Activated naive CD8-positive, alpha-beta T cell treated with anti-CD3 and anti-CD28 coated beads, Interleukin-2, amount 10 ng/mL, durations not matched to agents 7 days and 5 days (primary cell): ENCODE measurements at regions not wholly inside any gene's neighbourhood (a gene's known extent, or its start where the extent isn't known, plus 50 kb on each side); places are given as distances from the start of the nearest gene placed in this dataset.

Experiments used
- ATAC-seq: fragments of 150-1000 bp; cut with Tn5 transposase; one replicate; pipeline ENCODE4 v1.10.0; 2021; ENCODE audit warnings: low read depth, moderate library complexity
- POLR2A ChIA-PET: fragments of 350-600 bp; sonication (Branson Sonifier 250); formaldehyde crosslinking; loops from one replicate; lab custom pipeline; 2021; ENCODE audit warnings: antibody characterized with exemption; lab: Charles Lee
- DNase-seq: peaks from one replicate; pipeline ENCODE4 v3.0.0; 2021
- H3K27ac Mint-ChIP-seq: one replicate; pipeline ENCODE4 v1.8.0; 2022; ENCODE audit warnings: mild to moderate bottlenecking, mixed read lengths
- H3K27me3 Mint-ChIP-seq: one replicate; pipeline ENCODE4 v1.8.0; 2022; ENCODE audit warnings: mild to moderate bottlenecking, moderate library complexity, mixed read lengths
- H3K36me3 Mint-ChIP-seq: one replicate; pipeline ENCODE4 v1.8.0; 2021; ENCODE audit warnings: mild to moderate bottlenecking, mixed read lengths
- H3K4me1 Mint-ChIP-seq: one replicate; pipeline ENCODE4 v1.8.0; 2021; ENCODE audit warnings: mixed read lengths
- H3K4me3 Mint-ChIP-seq: one replicate; pipeline ENCODE4 v1.8.0; 2022; ENCODE audit warnings: mild to moderate bottlenecking, moderate library complexity, mixed read lengths
- H3K9me3 Mint-ChIP-seq: one replicate; pipeline ENCODE4 v1.8.0; 2021; ENCODE audit warnings: mixed read lengths

- Mint-ChIP-seq H3K4me1 (no peaks in the 10 kb centered on the region), H3K4me3 (no peak overlapping the region), H3K9me3 (no peaks in the 10 kb centered on the region), H3K27ac (no peak overlapping the region), H3K27me3 (no peaks in the 10 kb centered on the region), H3K36me3 (no peaks in the 10 kb centered on the region)
- ATAC-seq (no peak), DNase-seq (no peak)
- POLR2A ChIA-PET: no interaction called here
Observed at GRCh38 chr18:73478191-73478590, 610.4 kb upstream of the NETO1 start.

DNA sequence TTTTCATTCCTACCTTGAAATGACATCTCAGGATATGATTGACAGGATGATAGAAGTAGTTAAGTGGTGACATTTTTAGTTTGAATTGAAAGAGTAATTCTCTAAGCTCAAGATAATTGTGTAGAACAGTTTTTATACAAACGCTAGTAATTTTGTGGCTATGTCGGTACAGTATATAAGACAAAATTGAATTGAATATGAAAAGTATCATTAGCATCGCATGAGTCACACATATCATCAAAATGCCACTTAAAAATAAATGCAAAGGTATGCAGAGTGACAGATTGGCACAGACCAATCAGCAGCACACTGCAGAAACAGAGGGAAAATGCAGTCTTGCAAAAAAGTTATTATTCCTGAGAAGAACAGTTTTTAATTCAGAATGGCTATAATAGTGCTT is 608.2 kb upstream of the NETO1 start:
- Mint-ChIP-seq H3K4me3 (no peak overlapping the region), H3K27me3 (no peaks in the 10 kb centered on the region), H3K9me3 (no peaks in the 10 kb centered on the region), H3K27ac (no peak overlapping the region), H3K4me1 (no peaks in the 10 kb centered on the region), H3K36me3 (no peaks in the 10 kb centered on the region)
- no peak for DNase-seq
- POLR2A ChIA-PET: no interaction called here
- no peak for ATAC-seq

GRCh38 chr18:73462092-73462491 is 594.3 kb upstream of the NETO1 start:
- POLR2A ChIA-PET: no interaction called here
- no peak for ATAC-seq
- no peak for DNase-seq
- no peaks in the 10 kb centered on the region for H3K4me1 Mint-ChIP-seq
- no peaks in the 10 kb centered on the region for H3K36me3 Mint-ChIP-seq
- no peaks in the 10 kb centered on the region for H3K27me3 Mint-ChIP-seq
- no peak overlapping the region for H3K27ac Mint-ChIP-seq
- no peak overlapping the region for H3K4me3 Mint-ChIP-seq
- peaks cover 3% of the 10 kb centered on the region for H3K9me3 Mint-ChIP-seq

DNA sequence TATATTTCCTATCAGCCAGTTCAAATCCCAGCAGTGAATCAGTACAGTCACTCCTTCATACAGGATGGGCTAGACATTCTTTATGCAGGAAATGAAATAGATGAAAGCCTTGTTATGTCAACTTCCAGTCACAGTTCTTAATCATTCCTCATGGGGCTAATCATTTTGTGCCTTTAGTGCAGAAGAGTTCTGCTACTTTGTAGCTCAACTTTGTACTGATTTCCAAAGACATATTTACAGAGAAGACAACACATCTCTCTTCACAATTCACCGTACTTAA is 593.9 kb upstream of the NETO1 start:
- no peak for ATAC-seq
- DNase-seq: no peak
- Mint-ChIP-seq H3K27me3 (no peaks in the 10 kb centered on the region), H3K27ac (no peak overlapping the region), H3K4me3 (no peak overlapping the region), H3K9me3 (peaks cover 3% of the 10 kb centered on the region), H3K4me1 (no peaks in the 10 kb centered on the region), H3K36me3 (no peaks in the 10 kb centered on the region)
- POLR2A ChIA-PET: no interaction called here

- no peak for ATAC-seq
- Mint-ChIP-seq H3K36me3 (no peaks in the 10 kb centered on the region), H3K27ac (no peak overlapping the region), H3K4me3 (no peak overlapping the region), H3K9me3 (peaks cover 3% of the 10 kb centered on the region), H3K4me1 (no peaks in the 10 kb centered on the region), H3K27me3 (no peaks in the 10 kb centered on the region)
- DNase-seq: no peak
- POLR2A ChIA-PET: no interaction called here
Observed at GRCh38 chr18:73461038-73461779, 593.4 kb upstream of the NETO1 start.

DNA sequence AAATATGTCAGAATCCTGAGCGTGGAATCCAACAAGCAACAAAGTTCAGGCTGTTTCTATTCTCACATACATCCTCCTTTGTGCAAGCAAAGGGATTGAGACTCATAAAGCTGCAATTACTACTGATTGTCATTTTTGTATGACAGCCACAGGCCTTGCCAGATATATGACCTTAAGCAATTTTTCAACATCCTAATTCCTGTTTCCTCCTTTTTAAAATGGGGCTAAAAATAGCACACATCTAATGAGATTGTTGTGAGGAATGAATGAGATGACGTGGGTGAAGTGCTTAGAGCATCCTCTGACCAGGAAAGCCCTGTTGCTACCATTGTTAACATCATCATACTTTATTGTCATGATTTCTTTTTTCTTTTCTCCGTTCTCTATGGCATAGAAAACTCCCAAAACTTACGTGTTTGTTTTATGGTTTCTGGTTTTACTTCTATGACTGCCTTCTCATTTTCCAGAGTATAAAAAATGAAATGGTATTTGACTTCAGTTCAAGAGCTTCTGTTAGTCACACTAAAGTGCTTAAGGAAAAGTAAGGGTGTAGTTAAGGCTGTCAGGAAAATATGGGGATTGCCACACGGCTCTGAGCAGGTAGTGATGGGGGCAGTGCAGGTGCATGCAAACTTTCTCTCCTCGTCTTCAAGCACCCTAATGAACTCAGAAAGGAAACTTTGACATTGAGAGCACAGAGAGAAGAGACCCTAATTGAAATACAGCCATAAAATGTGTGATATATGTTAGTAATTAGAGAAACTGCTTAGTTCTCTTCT is 590.6 kb upstream of the NETO1 start:
- POLR2A ChIA-PET: no interaction called here
- Mint-ChIP-seq H3K27me3 (no peaks in the 10 kb centered on the region), H3K4me1 (no peaks in the 10 kb centered on the region), H3K27ac (no peak overlapping the region), H3K9me3 (no peaks in the 10 kb centered on the region), H3K36me3 (no peaks in the 10 kb centered on the region), H3K4me3 (no peak overlapping the region)
- DNase-seq (no peak), ATAC-seq (no peak)

DNA sequence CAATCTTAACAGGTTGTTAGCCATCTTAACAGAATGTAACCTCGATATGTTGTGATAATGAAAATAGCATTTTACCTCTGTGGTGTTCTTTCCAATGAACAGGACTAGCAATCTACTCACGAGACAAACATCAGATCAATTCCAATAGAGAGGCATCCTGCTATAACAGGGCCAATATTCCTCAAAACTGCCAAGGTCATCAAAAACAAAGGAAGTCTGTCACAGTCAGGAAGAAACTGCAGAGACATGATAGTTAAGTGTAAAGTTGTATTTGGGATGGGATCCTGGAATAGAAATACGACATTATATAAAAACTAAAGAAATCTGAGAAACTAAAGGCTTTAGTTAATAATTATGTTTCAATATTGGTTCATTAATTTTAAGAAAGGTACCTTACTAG is 588.9 kb upstream of the NETO1 start:
- no peak for ATAC-seq

GRCh38 chr18:73452866-73453265 is 585.1 kb upstream of the NETO1 start:
- POLR2A ChIA-PET: no interaction called here
- no peaks in the 10 kb centered on the region for H3K27me3 Mint-ChIP-seq
- no peak for ATAC-seq
- DNase-seq: no peak
- no peaks in the 10 kb centered on the region for H3K36me3 Mint-ChIP-seq
- peaks cover 7% of the 10 kb centered on the region for H3K9me3 Mint-ChIP-seq
- no peaks in the 10 kb centered on the region for H3K4me1 Mint-ChIP-seq
- no peak overlapping the region for H3K27ac Mint-ChIP-seq
- no peak overlapping the region for H3K4me3 Mint-ChIP-seq

More for the DNA sequence above, 588.9 kb upstream of the NETO1 start:
- Mint-ChIP-seq H3K9me3 (no peaks in the 10 kb centered on the region), H3K36me3 (no peaks in the 10 kb centered on the region), H3K27ac (no peak overlapping the region), H3K4me1 (no peaks in the 10 kb centered on the region), H3K27me3 (no peaks in the 10 kb centered on the region), H3K4me3 (no peak overlapping the region)
- POLR2A ChIA-PET: no interaction called here
- DNase-seq: no peak

DNA sequence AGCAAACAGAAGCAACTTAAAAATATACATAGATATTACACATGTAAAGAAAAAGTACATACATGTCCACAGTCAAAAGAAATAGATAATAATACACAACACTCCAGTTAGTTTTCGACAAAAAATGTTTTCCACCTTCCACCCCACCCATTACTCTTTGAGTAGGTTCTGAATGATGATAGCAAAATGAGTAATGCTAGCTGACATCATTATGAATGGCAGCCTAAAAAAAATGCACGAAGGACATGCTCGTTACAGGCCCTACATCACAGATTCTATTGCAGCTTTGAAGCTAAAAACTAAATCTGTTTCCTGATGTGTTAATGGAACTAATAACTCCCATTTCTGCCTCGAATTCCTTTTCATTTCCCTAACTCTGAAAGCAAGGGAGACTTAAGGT is 578.7 kb upstream of the NETO1 start:
- DNase-seq (no peak), ATAC-seq (no peak)
- H3K4me3 Mint-ChIP-seq: no peak overlapping the region
- POLR2A ChIA-PET: no interaction called here
- H3K9me3 Mint-ChIP-seq: peaks cover 7% of the 10 kb centered on the region
- H3K4me1 Mint-ChIP-seq: no peaks in the 10 kb centered on the region
- H3K27ac Mint-ChIP-seq: no peak overlapping the region
- no peaks in the 10 kb centered on the region for H3K36me3 Mint-ChIP-seq
- H3K27me3 Mint-ChIP-seq: no peaks in the 10 kb centered on the region

DNA sequence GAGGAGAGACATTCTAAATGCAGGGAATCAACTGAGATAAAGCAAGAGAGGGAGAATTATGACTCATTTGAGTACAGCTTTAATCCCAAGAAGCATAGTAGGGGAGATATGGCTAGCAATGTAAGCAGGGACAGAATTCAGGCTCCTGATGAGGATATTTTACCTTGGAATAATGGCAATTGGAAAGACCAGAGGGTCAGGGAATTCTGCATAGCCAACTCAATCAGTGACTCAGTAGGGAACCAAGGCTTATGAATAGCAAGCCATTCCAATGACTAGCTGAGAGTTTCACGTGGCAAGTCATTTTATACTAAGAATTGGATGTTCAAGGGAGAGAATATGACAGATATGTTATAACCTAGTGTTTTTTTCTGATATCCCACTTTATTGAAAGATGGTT is 563.8 kb upstream of the NETO1 start:
- DNase-seq: no peak
- Mint-ChIP-seq H3K27me3 (no peaks in the 10 kb centered on the region), H3K4me3 (no peak overlapping the region), H3K36me3 (no peaks in the 10 kb centered on the region), H3K9me3 (no peaks in the 10 kb centered on the region), H3K27ac (no peak overlapping the region), H3K4me1 (no peaks in the 10 kb centered on the region)
- ATAC-seq: no peak
- POLR2A ChIA-PET: no interaction called here

DNA sequence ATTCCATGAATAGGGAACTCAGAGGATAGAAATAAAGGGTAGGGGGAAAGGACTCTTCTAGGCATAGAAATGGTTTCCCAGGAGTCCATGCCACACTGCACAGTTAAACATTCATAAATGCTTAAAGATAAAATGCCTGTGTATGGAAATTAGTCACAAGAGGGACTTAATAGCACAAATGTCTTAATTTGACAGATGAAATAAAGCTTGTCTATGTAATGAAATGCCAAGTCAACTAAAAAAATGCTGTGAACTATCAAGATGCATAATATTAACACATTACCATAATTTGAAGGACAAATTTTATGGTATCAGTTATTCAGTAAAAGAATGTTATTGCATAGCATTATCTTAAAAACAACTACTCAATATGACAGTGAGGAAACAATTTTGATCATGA is 553.2 kb upstream of the NETO1 start:
- no peak for DNase-seq
- H3K4me1 Mint-ChIP-seq: no peaks in the 10 kb centered on the region
- POLR2A ChIA-PET: no interaction called here
- H3K27me3 Mint-ChIP-seq: no peaks in the 10 kb centered on the region
- H3K36me3 Mint-ChIP-seq: no peaks in the 10 kb centered on the region
- peaks cover 4% of the 10 kb centered on the region for H3K9me3 Mint-ChIP-seq
- H3K27ac Mint-ChIP-seq: no peak overlapping the region
- ATAC-seq: no peak
- no peak overlapping the region for H3K4me3 Mint-ChIP-seq

- H3K9me3 Mint-ChIP-seq: peaks cover 3% of the 10 kb centered on the region
- H3K4me1 Mint-ChIP-seq: no peaks in the 10 kb centered on the region
- no peaks in the 10 kb centered on the region for H3K27me3 Mint-ChIP-seq
- DNase-seq: no peak
- POLR2A ChIA-PET: no interaction called here
- H3K36me3 Mint-ChIP-seq: no peaks in the 10 kb centered on the region
- no peak overlapping the region for H3K27ac Mint-ChIP-seq
- no peak overlapping the region for H3K4me3 Mint-ChIP-seq
- no peak for ATAC-seq
Observed at GRCh38 chr18:73419531-73419930, 551.7 kb upstream of the NETO1 start.

- H3K27me3 Mint-ChIP-seq: no peaks in the 10 kb centered on the region
Observed at GRCh38 chr18:73414598-73414997, 546.8 kb upstream of the NETO1 start.

GRCh38 chr18:73414069-73414468 is 546.3 kb upstream of the NETO1 start:
- no peak for DNase-seq
- Mint-ChIP-seq H3K27me3 (no peaks in the 10 kb centered on the region), H3K27ac (no peak overlapping the region), H3K4me3 (no peak overlapping the region), H3K9me3 (peaks cover 3% of the 10 kb centered on the region), H3K4me1 (no peaks in the 10 kb centered on the region), H3K36me3 (no peaks in the 10 kb centered on the region)
- POLR2A ChIA-PET: no interaction called here
- ATAC-seq: no peak

More at GRCh38 chr18:73414598-73414997, 546.8 kb upstream of the NETO1 start:
- H3K4me3 Mint-ChIP-seq: no peak overlapping the region
- H3K36me3 Mint-ChIP-seq: no peaks in the 10 kb centered on the region
- DNase-seq (no peak), ATAC-seq (no peak)
- H3K4me1 Mint-ChIP-seq: no peaks in the 10 kb centered on the region
- POLR2A ChIA-PET: no interaction called here
- no peak overlapping the region for H3K27ac Mint-ChIP-seq
- H3K9me3 Mint-ChIP-seq: peaks cover 3% of the 10 kb centered on the region
